ENCODE measurements at regions not wholly inside any gene's neighbourhood (a gene's known extent, or its start where the extent isn't known, plus 50 kb on each side); places are given as distances from the start of the nearest gene placed in this dataset.
A peak's percentile ranks its signal among the peaks of the same experiment; 100 is the strongest.
"Not testable (repeated sequence)": the region's sequence is repeated elsewhere in the genome, so short reads cannot be mapped to it uniquely, and the experiment has no call there.

DNA sequence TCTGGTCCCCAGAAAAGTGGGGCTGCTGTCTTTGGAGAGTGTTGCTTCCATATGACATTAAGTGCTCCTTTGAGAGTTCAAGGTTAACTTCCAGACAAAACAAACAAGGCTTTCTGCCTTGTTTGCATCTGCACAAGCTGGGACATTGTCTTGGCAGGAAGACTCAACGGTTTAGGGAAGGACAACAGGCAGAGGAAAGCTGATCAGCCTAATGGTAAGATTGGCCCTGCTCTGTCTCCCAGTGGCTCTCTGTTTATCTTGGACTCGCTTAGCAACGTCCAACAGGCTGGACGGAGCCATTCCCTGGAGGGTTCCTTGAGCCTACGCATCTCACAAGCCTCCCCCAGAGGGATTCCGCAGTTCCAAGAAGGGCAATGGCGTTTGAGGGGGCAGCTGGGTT is 62.2 kb upstream of the SLC44A3 start:
- Histone ChIP-seq H3K4me3 (ENCODE audit: low read length in 2 of 2) (no peak overlapping the region), H3K79me1 (ENCODE audit: low read depth, low read length) (no peaks in the 10 kb centered on the region), H4K8ac (ENCODE audit: low read depth, low read length) (no peak overlapping the region), H3K23ac (ENCODE audit: low read depth, low read length, poor library complexity) (no peak overlapping the region), H3K4me1 (ENCODE audit: control insufficient read depth in 2 of 2, insufficient read depth in 1 of 2, low read depth in 1 of 2, low read length in 2 of 2) (peaks cover 4 to 10% of the 10 kb centered on the region in 2 donors), H3K9ac (ENCODE audit: low read depth, low read length, poor library complexity) (no peak overlapping the region), H2AFZ (ENCODE audit: low read length) (peak overlapping the region; percentile 1), H3K4ac (ENCODE audit: low read length) (no peak overlapping the region), H2BK15ac (ENCODE audit: low read length) (no peak overlapping the region), H3K18ac (ENCODE audit: low read length) (peak overlapping the region; percentile 79), H3K9me3 (replicated peaks in 1 of 2; ENCODE audit: control insufficient read depth in 2 of 2, insufficient read depth in 1 of 2, low read depth in 1 of 2, low read length in 2 of 2) (no peaks in the 10 kb centered on the region), H4K91ac (ENCODE audit: low read depth, low read length, poor library complexity) (no peak overlapping the region), H3K27ac (replicated peaks; ENCODE audit: low read length) (no peak overlapping the region), H2BK12ac (ENCODE audit: low read length) (no peak overlapping the region), H2BK5ac (ENCODE audit: low read length) (no peak overlapping the region), H3K4me2 (ENCODE audit: insufficient read depth, low read length, poor library complexity, severe bottlenecking) (no peak overlapping the region), H2AK5ac (ENCODE audit: low read depth, low read length) (no peak overlapping the region), H3K36me3 (replicated peaks in 1 of 2; ENCODE audit: control insufficient read depth in 2 of 2, insufficient read depth in 2 of 2, low read length in 2 of 2) (peaks cover 0 to 2% of the 10 kb centered on the region in 2 donors), H3K14ac (ENCODE audit: low read length) (no peak overlapping the region), H3K27me3 (ENCODE audit: control insufficient read depth in 3 of 3, insufficient read depth in 3 of 3, low read depth in 1 of 3, low read length in 3 of 3) (no peaks in the 10 kb centered on the region), H2BK120ac (ENCODE audit: low read depth, low read length) (no peak overlapping the region)
- WGBS, 2 donors (ENCODE audit: extremely low coverage in 2 of 2, insufficient read length in 2 of 2, insufficient replicate concordance in 1 of 2), result no CpG with 5 or more reads among the region's 7 CpGs
- DNase-seq (ENCODE audit: low spot score), result no peak

GRCh38 chr1:94755675-94756074 is 64.5 kb upstream of the SLC44A3 start:
- Histone ChIP-seq H4K8ac (ENCODE audit: low read depth, low read length) (no peak overlapping the region), H3K4me2 (ENCODE audit: insufficient read depth, low read length, poor library complexity, severe bottlenecking) (no peak overlapping the region), H3K9me3 (replicated peaks in 1 of 2; ENCODE audit: control insufficient read depth in 2 of 2, insufficient read depth in 1 of 2, low read depth in 1 of 2, low read length in 2 of 2) (no peaks in the 10 kb centered on the region), H2AK5ac (ENCODE audit: low read depth, low read length) (peak overlapping the region; percentile 36), H3K27me3 (ENCODE audit: control insufficient read depth in 3 of 3, insufficient read depth in 3 of 3, low read depth in 1 of 3, low read length in 3 of 3) (no peaks in the 10 kb centered on the region), H3K23ac (ENCODE audit: low read depth, low read length, poor library complexity) (no peak overlapping the region), H3K4ac (ENCODE audit: low read length) (no peak overlapping the region), H2AFZ (ENCODE audit: low read length) (peak overlapping the region; percentile 2), H3K79me1 (ENCODE audit: low read depth, low read length) (no peaks in the 10 kb centered on the region), H3K14ac (ENCODE audit: low read length) (no peak overlapping the region), H2BK15ac (ENCODE audit: low read length) (no peak overlapping the region), H3K18ac (ENCODE audit: low read length) (no peak overlapping the region), H3K36me3 (replicated peaks in 1 of 2; ENCODE audit: control insufficient read depth in 2 of 2, insufficient read depth in 2 of 2, low read length in 2 of 2) (peaks cover 0 to 2% of the 10 kb centered on the region in 2 donors), H3K27ac (replicated peaks; ENCODE audit: low read length) (no peak overlapping the region), H2BK12ac (ENCODE audit: low read length) (no peak overlapping the region), H2BK5ac (ENCODE audit: low read length) (no peak overlapping the region), H4K91ac (ENCODE audit: low read depth, low read length, poor library complexity) (no peak overlapping the region), H2BK120ac (ENCODE audit: low read depth, low read length) (no peak overlapping the region), H3K9ac (ENCODE audit: low read depth, low read length, poor library complexity) (no peak overlapping the region), H3K4me3 (ENCODE audit: low read length in 2 of 2) (no peak overlapping the region), H3K4me1 (ENCODE audit: control insufficient read depth in 2 of 2, insufficient read depth in 1 of 2, low read depth in 1 of 2, low read length in 2 of 2) (peaks cover 4 to 10% of the 10 kb centered on the region in 2 donors)
- WGBS, 2 donors (ENCODE audit: extremely low coverage in 2 of 2, insufficient read length in 2 of 2, insufficient replicate concordance in 1 of 2), result no CpG with 5 or more reads among the region's 7 CpGs
- DNase-seq (ENCODE audit: low spot score), result no peak

- H4K91ac ChIP-seq (ENCODE audit: low read depth, low read length, poor library complexity); H2BK12ac ChIP-seq (ENCODE audit: low read length); H3K14ac ChIP-seq (ENCODE audit: low read length); H2BK5ac ChIP-seq (ENCODE audit: low read length); H2AFZ ChIP-seq (ENCODE audit: low read length); H3K27ac ChIP-seq (replicated peaks; ENCODE audit: low read length); H3K36me3 ChIP-seq (replicated peaks in 1 of 2; ENCODE audit: control insufficient read depth in 2 of 2, insufficient read depth in 2 of 2, low read length in 2 of 2); H3K18ac ChIP-seq (ENCODE audit: low read length); H2BK15ac ChIP-seq (ENCODE audit: low read length); H2BK120ac ChIP-seq (ENCODE audit: low read depth, low read length); H3K23ac ChIP-seq (ENCODE audit: low read depth, low read length, poor library complexity); H3K4me2 ChIP-seq (ENCODE audit: insufficient read depth, low read length, poor library complexity, severe bottlenecking); H3K27me3 ChIP-seq (ENCODE audit: control insufficient read depth in 3 of 3, insufficient read depth in 3 of 3, low read depth in 1 of 3, low read length in 3 of 3); H3K4me3 ChIP-seq (ENCODE audit: low read length in 2 of 2); H3K9me3 ChIP-seq (replicated peaks in 1 of 2; ENCODE audit: control insufficient read depth in 2 of 2, insufficient read depth in 1 of 2, low read depth in 1 of 2, low read length in 2 of 2); H3K79me1 ChIP-seq (ENCODE audit: low read depth, low read length); H3K9ac ChIP-seq (ENCODE audit: low read depth, low read length, poor library complexity); H4K8ac ChIP-seq (ENCODE audit: low read depth, low read length); H2AK5ac ChIP-seq (ENCODE audit: low read depth, low read length); H3K4ac ChIP-seq (ENCODE audit: low read length); DNase-seq (ENCODE audit: low spot score): not testable (repeated sequence)
- no CpG with 5 or more reads among the region's 3 CpGs for WGBS, 2 donors (ENCODE audit: extremely low coverage in 2 of 2, insufficient read length in 2 of 2, insufficient replicate concordance in 1 of 2)
- H3K4me1 ChIP-seq (ENCODE audit: control insufficient read depth in 2 of 2, insufficient read depth in 1 of 2, low read depth in 1 of 2, low read length in 2 of 2), result peaks cover 4 to 10% of the 10 kb centered on the region in 2 donors
Measured at GRCh38 chr1:94755016-94755415, 65.1 kb upstream of the SLC44A3 start.

- Histone ChIP-seq H4K8ac (ENCODE audit: low read depth, low read length) (no peak overlapping the region), H3K27ac (replicated peaks; ENCODE audit: low read length) (no peak overlapping the region), H3K36me3 (replicated peaks in 1 of 2; ENCODE audit: control insufficient read depth in 2 of 2, insufficient read depth in 2 of 2, low read length in 2 of 2) (peaks cover 0 to 2% of the 10 kb centered on the region in 2 donors), H4K91ac (ENCODE audit: low read depth, low read length, poor library complexity) (no peak overlapping the region), H3K79me1 (ENCODE audit: low read depth, low read length) (no peaks in the 10 kb centered on the region), H2BK15ac (ENCODE audit: low read length) (no peak overlapping the region), H2BK5ac (ENCODE audit: low read length) (no peak overlapping the region), H2BK120ac (ENCODE audit: low read depth, low read length) (no peak overlapping the region), H3K4me2 (ENCODE audit: insufficient read depth, low read length, poor library complexity, severe bottlenecking) (no peak overlapping the region), H3K4me1 (ENCODE audit: control insufficient read depth in 2 of 2, insufficient read depth in 1 of 2, low read depth in 1 of 2, low read length in 2 of 2) (peaks cover 4 to 10% of the 10 kb centered on the region in 2 donors), H2AK5ac (ENCODE audit: low read depth, low read length) (no peak overlapping the region), H3K14ac (ENCODE audit: low read length) (no peak overlapping the region), H2BK12ac (ENCODE audit: low read length) (no peak overlapping the region), H3K27me3 (ENCODE audit: control insufficient read depth in 3 of 3, insufficient read depth in 3 of 3, low read depth in 1 of 3, low read length in 3 of 3) (no peaks in the 10 kb centered on the region), H3K4ac (ENCODE audit: low read length) (no peak overlapping the region), H3K18ac (ENCODE audit: low read length) (no peak overlapping the region), H3K4me3 (ENCODE audit: low read length in 2 of 2) (no peak overlapping the region), H2AFZ (ENCODE audit: low read length) (no peak overlapping the region), H3K9me3 (replicated peaks in 1 of 2; ENCODE audit: control insufficient read depth in 2 of 2, insufficient read depth in 1 of 2, low read depth in 1 of 2, low read length in 2 of 2) (peaks cover 2% of the 10 kb centered on the region in 2 donors), H3K9ac (ENCODE audit: low read depth, low read length, poor library complexity) (no peak overlapping the region), H3K23ac (ENCODE audit: low read depth, low read length, poor library complexity) (no peak overlapping the region)
- no peak for DNase-seq (ENCODE audit: low spot score)
- no CpG with 5 or more reads among the region's 4 CpGs for WGBS, 2 donors (ENCODE audit: extremely low coverage in 2 of 2, insufficient read length in 2 of 2, insufficient replicate concordance in 1 of 2)
Measured at GRCh38 chr1:94754570-94754969, 65.6 kb upstream of the SLC44A3 start.

Data from neuronal stem cell (in vitro differentiated cells).